Astrocyte of the cerebellum (primary cell): ENCODE measurements at regions not wholly inside any gene's neighbourhood (a gene's known extent, or its start where the extent isn't known, plus 50 kb on each side); places are given as distances from the start of the nearest gene placed in this dataset.
"Not testable (repeated sequence)": the region's sequence is repeated elsewhere in the genome, so short reads cannot be mapped to it uniquely, and the experiment has no call there.

Experiments
- DNase-seq: peaks from one replicate; pipeline ENCODE4 v3.0.0-alpha.2; 2011; ENCODE audit warnings: low read depth
- H3K4me3 ChIP-seq: 2 replicates; pipeline ENCODE4 v1.5.1; 2011; ENCODE audit warnings: mild to moderate bottlenecking, low read depth, low read length, moderate library complexity
- CTCF ChIP-seq: IDR thresholded peaks from 2 replicates; pipeline ENCODE4 v1.5.1; 2012; ENCODE audit warnings: low read length, low read depth, moderate library complexity, mild to moderate bottlenecking; ENCODE audit errors: missing control alignments
- in situ Hi-C: cut with HindIII; loops from 2 replicates; pipeline ENCODE4 v1.10.0; 2017; ENCODE audit warnings: low sequenced_read_pairs

GRCh38 chr1:229146647-229147046 lies 124.3 kb upstream of the RAB4A start:
- H3K4me3 ChIP-seq: no peak overlapping the region
- no peak for DNase-seq
- no peak for TF ChIP-seq CTCF
- in situ Hi-C loops: no loop called here

DNA sequence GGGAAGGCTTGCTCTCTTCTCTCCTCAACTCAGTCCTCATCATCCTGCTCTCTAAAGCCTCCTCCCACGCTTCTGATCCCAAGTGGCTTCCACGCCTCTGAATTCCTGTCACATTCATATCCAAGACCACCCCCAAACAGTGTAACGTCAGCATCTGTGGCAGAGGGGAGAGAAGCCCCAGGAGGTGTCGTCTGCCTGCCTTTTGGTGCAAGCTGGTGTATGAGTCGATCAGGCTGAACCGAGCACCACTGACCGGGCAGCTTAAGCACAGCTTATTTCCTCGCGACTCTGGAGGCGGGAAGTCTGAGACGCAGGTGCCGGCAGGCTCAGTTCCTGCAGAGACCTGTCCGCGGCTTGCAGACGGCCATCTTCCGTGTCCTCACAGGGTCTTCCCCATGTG lies 123.8 kb upstream of the RAB4A start:
- no peak overlapping the region for H3K4me3 ChIP-seq
- no peak for DNase-seq
- in situ Hi-C loops: no loop called here
- no peak for TF ChIP-seq CTCF

GRCh38 chr1:229148041-229148671 lies 122.8 kb upstream of the RAB4A start:
- TF ChIP-seq CTCF: no peak
- in situ Hi-C loops: no loop called here
- no peak for DNase-seq
- no peak overlapping the region for H3K4me3 ChIP-seq

- no peak overlapping the region for H3K4me3 ChIP-seq
- in situ Hi-C loops: no loop called here
- TF ChIP-seq CTCF: no peak
- DNase-seq: no peak
Measured at GRCh38 chr1:229148743-229149142, 122.2 kb upstream of the RAB4A start.

- TF ChIP-seq CTCF: no peak
- in situ Hi-C loops: no loop called here
- DNase-seq: no peak
Measured at GRCh38 chr1:229149435-229149834, 121.5 kb upstream of the RAB4A start.

GRCh38 chr1:229150518-229150917 lies 120.4 kb upstream of the RAB4A start:
- DNase-seq: no peak
- in situ Hi-C loops: loop anchor here (5.0 kb wide), 1 partner anchor 37 kb away; no protein-coding TSS in a partner anchor
- no peak overlapping the region for H3K4me3 ChIP-seq
- TF ChIP-seq CTCF: no peak

More at GRCh38 chr1:229149435-229149834, 121.5 kb upstream of the RAB4A start:
- no peak overlapping the region for H3K4me3 ChIP-seq

GRCh38 chr1:229151412-229151811 lies 119.5 kb upstream of the RAB4A start:
- in situ Hi-C loops: loop anchor here (5.0 kb wide), 1 partner anchor 36 kb away; no protein-coding TSS in a partner anchor
- H3K4me3 ChIP-seq, DNase-seq: not testable (repeated sequence)
